Neural crest cell (in vitro differentiated cells): ENCODE measurements at regions not wholly inside any gene's neighbourhood (a gene's known extent, or its start where the extent isn't known, plus 50 kb on each side); places are given as distances from the start of the nearest gene placed in this dataset.

Source experiments
- DNase-seq: peaks from one replicate; pipeline ENCODE4 v3.0.0; 2021; ENCODE audit warnings: low read depth, mixed read lengths, low spot score
- H3K27ac Mint-ChIP-seq: one replicate; pipeline ENCODE4 v1.8.0; 2021; ENCODE audit warnings: mild to moderate bottlenecking, mixed read lengths; ENCODE audit not compliant: unreplicated experiment
- H3K27me3 Mint-ChIP-seq: 2 replicates; pipeline ENCODE4 v1.8.0; 2021; ENCODE audit warnings: low read depth, mild to moderate bottlenecking, mixed read lengths
- H3K36me3 Mint-ChIP-seq: 2 replicates; pipeline ENCODE4 v1.8.0; 2021; ENCODE audit warnings: low read depth, mild to moderate bottlenecking, mixed read lengths
- H3K4me1 Mint-ChIP-seq: 2 replicates; pipeline ENCODE4 v1.8.0; 2021; ENCODE audit warnings: mixed read lengths
- H3K4me3 Mint-ChIP-seq: one replicate; pipeline ENCODE4 v1.8.0; 2021; ENCODE audit warnings: mild to moderate bottlenecking, mixed read lengths
- H3K9me3 Mint-ChIP-seq: 2 replicates; pipeline ENCODE4 v1.8.0; 2021; ENCODE audit warnings: mixed read lengths
- TF ChIP-seq, protein P1 (sequence below): fragments of 200-600 bp; sonication (generic); conservative IDR thresholded peaks from 2 replicates; pipeline ENCODE4 v1.5.0; 2021; ENCODE audit warnings: antibody characterized with exemption, mild to moderate bottlenecking

DNA sequence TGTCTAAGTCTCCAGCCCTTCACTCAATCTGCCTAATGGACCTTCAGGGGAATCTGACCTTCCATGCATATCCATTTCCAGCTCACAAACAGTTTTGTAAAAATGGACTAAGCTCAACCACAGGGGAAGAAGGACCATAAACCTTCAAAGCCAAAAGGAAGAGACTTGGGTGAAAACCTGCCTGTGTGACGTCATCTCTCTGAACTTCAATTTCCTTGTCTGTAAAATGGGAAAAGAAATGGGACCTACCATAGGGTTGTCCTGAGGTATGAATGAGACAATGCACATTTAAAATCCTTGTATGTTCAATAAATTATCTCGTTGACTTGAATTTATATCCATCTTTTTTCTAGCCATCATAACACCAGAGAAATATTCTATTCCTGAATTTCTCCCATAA, 370.7 kb downstream of the INSC start:
- peaks cover 4% of the 10 kb centered on the region for H3K27me3 Mint-ChIP-seq
- no peak overlapping the region for H3K27ac Mint-ChIP-seq
- no peaks in the 10 kb centered on the region for H3K36me3 Mint-ChIP-seq
- H3K4me1 Mint-ChIP-seq = peaks cover 7% of the 10 kb centered on the region
- TF ChIP-seq, protein P1, sequence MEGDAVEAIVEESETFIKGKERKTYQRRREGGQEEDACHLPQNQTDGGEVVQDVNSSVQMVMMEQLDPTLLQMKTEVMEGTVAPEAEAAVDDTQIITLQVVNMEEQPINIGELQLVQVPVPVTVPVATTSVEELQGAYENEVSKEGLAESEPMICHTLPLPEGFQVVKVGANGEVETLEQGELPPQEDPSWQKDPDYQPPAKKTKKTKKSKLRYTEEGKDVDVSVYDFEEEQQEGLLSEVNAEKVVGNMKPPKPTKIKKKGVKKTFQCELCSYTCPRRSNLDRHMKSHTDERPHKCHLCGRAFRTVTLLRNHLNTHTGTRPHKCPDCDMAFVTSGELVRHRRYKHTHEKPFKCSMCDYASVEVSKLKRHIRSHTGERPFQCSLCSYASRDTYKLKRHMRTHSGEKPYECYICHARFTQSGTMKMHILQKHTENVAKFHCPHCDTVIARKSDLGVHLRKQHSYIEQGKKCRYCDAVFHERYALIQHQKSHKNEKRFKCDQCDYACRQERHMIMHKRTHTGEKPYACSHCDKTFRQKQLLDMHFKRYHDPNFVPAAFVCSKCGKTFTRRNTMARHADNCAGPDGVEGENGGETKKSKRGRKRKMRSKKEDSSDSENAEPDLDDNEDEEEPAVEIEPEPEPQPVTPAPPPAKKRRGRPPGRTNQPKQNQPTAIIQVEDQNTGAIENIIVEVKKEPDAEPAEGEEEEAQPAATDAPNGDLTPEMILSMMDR = no peak
- no peak overlapping the region for H3K4me3 Mint-ChIP-seq
- no peak for DNase-seq
- peaks cover under 1% of the 10 kb centered on the region for H3K9me3 Mint-ChIP-seq

DNA sequence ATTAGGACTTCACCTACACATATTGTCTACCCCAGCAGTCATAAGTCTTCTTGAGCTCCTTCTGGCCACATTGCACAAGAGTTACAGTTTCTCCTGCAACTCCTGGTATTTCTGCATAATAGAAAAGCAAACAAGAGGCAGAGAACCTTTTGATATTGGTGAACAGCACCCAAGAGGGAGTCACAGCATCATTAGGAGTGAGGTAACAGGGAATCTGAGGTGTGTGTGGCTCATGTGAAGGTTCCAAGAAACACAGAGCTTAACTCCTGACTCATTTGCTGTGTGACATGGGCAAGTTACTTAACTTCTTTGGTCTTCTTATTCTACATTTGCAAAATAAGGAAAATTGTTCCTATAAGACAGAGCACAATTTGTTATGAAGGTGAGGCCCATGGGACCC, 374.6 kb downstream of the INSC start:
- no peak overlapping the region for H3K4me3 Mint-ChIP-seq
- H3K27ac Mint-ChIP-seq = no peak overlapping the region
- H3K36me3 Mint-ChIP-seq = peaks cover 3% of the 10 kb centered on the region
- H3K4me1 Mint-ChIP-seq = peaks cover 13% of the 10 kb centered on the region
- H3K9me3 Mint-ChIP-seq = peaks cover 4% of the 10 kb centered on the region
- TF ChIP-seq, protein P1 = no peak
- peaks cover 2% of the 10 kb centered on the region for H3K27me3 Mint-ChIP-seq
- DNase-seq = no peak

DNA sequence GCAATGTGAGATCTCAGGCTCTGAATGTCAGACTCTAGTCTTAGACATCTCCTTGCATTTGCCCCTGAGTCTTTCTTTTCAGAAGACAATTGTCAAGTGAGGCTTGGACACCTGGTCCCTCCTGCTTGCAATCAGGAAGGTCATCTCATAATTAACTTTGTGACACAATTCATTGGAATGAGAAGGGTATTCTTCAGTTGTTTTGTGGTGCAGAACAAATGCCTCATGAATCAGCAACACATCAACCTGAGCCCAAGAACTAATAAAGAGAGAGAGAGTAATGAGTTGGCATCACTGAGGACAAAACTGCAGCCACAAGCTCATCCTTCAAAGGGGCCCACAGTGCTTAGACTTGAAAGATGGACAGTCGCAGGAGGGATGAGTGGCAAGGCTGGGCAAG, 375.8 kb downstream of the INSC start:
- Mint-ChIP-seq H3K9me3 (peaks cover 4% of the 10 kb centered on the region), H3K4me3 (no peak overlapping the region), H3K27me3 (peaks cover 2% of the 10 kb centered on the region), H3K36me3 (peaks cover 3% of the 10 kb centered on the region), H3K4me1 (peaks cover 9% of the 10 kb centered on the region), H3K27ac (no peak overlapping the region)
- no peak for DNase-seq
- TF ChIP-seq, protein P1 = no peak

DNA sequence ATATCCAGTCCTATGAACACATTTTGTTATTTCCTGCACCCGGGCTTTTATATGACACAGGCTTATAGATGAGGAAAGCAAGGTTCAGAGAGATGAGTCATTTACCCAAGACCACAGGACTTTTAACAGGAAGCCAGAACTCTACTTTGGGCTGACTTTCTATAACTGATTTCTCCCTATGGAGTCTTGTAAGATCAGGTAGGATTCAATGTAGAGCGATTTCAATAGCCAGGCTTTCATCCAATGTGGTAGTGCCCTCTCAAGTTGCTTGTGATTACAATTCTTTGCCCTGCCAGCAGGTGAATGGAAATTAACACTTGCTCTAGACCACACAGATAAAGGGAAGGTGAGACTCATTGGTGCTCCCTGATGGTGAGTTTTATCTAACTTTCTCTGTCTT, 378.3 kb downstream of the INSC start:
- no peak for DNase-seq
- H3K36me3 Mint-ChIP-seq = peaks cover 3% of the 10 kb centered on the region
- H3K9me3 Mint-ChIP-seq = peaks cover 4% of the 10 kb centered on the region
- TF ChIP-seq, protein P1 = no peak
- H3K27ac Mint-ChIP-seq = no peak overlapping the region
- no peak overlapping the region for H3K4me3 Mint-ChIP-seq
- H3K27me3 Mint-ChIP-seq = peaks cover 2% of the 10 kb centered on the region
- peaks cover 9% of the 10 kb centered on the region for H3K4me1 Mint-ChIP-seq

DNA sequence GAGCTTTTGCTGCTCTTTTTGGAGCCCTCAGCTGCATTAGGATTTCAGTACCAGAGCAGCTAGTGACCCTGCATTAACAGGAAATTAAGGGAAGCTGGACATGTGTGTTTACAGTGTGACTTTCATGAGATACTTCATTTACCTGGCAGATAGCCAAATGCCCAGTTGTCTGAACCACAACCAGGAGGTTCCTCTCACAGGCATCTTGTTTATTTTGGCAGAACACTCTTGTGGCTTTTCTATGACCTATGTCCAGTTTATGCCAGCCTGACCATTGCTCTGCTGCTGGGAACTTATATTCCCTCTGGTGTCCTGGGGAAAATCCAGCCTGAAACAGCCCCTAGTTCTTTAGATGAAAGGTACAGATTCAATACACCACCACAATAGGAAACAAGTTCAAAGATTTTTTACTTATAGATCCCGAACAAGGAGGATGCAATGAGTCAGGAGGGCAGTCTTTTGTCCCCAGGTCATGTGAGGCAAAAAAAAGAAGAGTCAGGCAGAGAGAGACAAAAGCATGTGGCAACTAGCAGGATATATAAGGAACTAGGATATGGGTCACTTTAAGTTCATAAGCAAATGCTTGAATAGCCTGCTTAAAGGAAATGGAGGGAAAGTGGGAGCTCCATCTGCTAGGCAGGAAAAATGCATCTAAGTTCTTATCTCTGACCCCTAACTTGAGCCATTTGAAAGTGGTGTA, 379.3 kb downstream of the INSC start:
- peaks cover 9% of the 10 kb centered on the region for H3K4me1 Mint-ChIP-seq
- H3K27ac Mint-ChIP-seq = no peak overlapping the region
- TF ChIP-seq, protein P1 = no peak
- H3K36me3 Mint-ChIP-seq = peaks cover 3% of the 10 kb centered on the region
- DNase-seq = no peak
- peaks cover 2% of the 10 kb centered on the region for H3K27me3 Mint-ChIP-seq
- H3K4me3 Mint-ChIP-seq = no peak overlapping the region
- peaks cover 4% of the 10 kb centered on the region for H3K9me3 Mint-ChIP-seq
